ENCODE measurements at regions not wholly inside any gene's neighbourhood (a gene's known extent, or its start where the extent isn't known, plus 50 kb on each side); places are given as distances from the start of the nearest gene placed in this dataset.

DNA sequence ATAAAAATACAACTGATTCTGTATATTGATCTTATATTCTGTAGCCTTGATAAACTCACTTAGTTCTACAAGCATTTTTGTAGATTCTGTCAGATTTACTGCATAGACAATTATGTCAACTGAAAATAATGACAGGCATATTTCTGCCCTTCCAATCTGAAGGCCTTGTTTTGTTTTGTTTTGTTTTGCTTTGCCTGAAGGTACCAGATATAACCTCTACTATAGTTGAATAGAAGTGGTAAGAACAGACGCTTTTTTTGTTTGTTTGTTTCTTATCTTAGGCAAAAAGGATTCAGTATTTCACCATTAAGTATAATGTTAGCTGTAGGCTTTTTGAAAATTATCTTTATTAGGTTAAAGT, 64.6 kb upstream of the RSPO3 start:
- no peak overlapping the region for H3K27ac ChIP-seq
- WGBS, 10 experiments, result 33 to 100% (median 78%) methylated on average over 1 of the region's 1 CpG; no CpG with 5 or more reads in 1 of the 10 experiments
- no peak for ATAC-seq (replicated peaks in 6 of 8)
- H3K4me1 ChIP-seq (replicated peaks in 1 of 2), result no peaks in the 10 kb centered on the region
- no peak overlapping the region for H3K4me3 ChIP-seq
- in situ Hi-C loops (cut with MboI; ENCODE audit: low pct_unique_long_range_greater_than_20kb in 2 of 9, low sequenced_read_pairs in 9 of 9, unreplicated experiment in 9 of 9), result no loop called here

DNA sequence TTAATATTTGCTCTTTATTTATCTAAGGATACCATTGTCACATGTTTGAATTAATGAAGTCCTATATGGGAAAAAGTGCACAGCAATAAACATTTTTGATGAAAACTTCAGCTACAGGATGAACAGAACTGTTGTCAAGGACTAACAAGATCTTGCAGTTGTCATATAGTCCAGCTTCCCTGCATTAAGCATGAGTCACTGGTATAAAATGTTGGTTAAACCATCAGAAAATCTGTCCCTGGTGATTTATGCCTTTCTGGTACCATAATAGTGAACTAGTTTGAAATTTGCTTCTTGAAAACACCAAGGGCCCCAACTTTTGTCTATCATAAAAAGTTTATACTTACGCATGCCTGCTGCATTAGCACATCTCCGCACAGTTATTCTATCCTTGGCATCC, 60.4 kb upstream of the RSPO3 start:
- Histone ChIP-seq H3K4me1 (replicated peaks in 1 of 2) (no peaks in the 10 kb centered on the region), H3K27ac (no peak overlapping the region), H3K4me3 (no peak overlapping the region)
- no peak for ATAC-seq (replicated peaks in 6 of 8)
- WGBS, 10 experiments, result 94 to 100% (median 100%) methylated on average over 1 to 2 of the region's 2 CpGs; no CpG with 5 or more reads in 5 of the 10 experiments
- in situ Hi-C loops (cut with MboI; ENCODE audit: low pct_unique_long_range_greater_than_20kb in 2 of 9, low sequenced_read_pairs in 9 of 9, unreplicated experiment in 9 of 9), result no loop called here

DNA sequence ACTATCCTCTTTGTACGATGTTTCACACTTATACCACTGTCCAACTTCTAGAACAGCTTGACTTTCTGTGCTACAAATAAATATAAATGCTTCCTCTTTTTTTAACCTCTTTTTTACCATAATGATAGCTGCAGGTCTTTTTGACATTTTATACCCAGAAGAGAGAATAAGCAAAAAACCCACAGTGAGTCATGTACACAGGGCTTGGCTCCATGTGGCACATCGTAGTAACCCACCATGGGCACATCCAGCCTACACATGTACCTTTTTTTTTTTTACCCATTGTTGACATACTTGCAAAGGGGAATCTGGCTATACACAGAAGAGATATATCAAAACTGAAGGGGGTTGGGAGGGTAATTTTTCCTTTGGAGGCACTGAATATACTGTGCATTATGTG, 59.5 kb upstream of the RSPO3 start:
- 50 to 100% (median 100%) methylated on average over 1 to 2 of the region's 2 CpGs for WGBS, 10 experiments
- Histone ChIP-seq H3K27ac (no peak overlapping the region), H3K4me3 (no peak overlapping the region), H3K4me1 (replicated peaks in 1 of 2) (no peaks in the 10 kb centered on the region)
- ATAC-seq (replicated peaks in 6 of 8), result no peak
- in situ Hi-C loops (cut with MboI; ENCODE audit: low pct_unique_long_range_greater_than_20kb in 2 of 9, low sequenced_read_pairs in 9 of 9, unreplicated experiment in 9 of 9), result no loop called here
